GM19351 (cell line): ENCODE measurements at regions not wholly inside any gene's neighbourhood (a gene's known extent, or its start where the extent isn't known, plus 50 kb on each side); places are given as distances from the start of the nearest gene placed in this dataset.
A peak's percentile ranks its signal among the peaks of the same experiment; 100 is the strongest.
"Not testable (repeated sequence)": the region's sequence is repeated elsewhere in the genome, so short reads cannot be mapped to it uniquely, and the experiment has no call there.

Experiments used
- ATAC-seq: cut with Tn5 transposase; IDR thresholded peaks from one replicate; pipeline ENCODE4 v1.9.1; 2021; ENCODE audit warnings: mild to moderate bottlenecking, moderate library complexity; ENCODE audit not compliant: unreplicated experiment

- ATAC-seq: no peak
These were observed 763.6 kb downstream of the TAF11L14 start for GRCh38 chr5:18397891-18398290.

DNA sequence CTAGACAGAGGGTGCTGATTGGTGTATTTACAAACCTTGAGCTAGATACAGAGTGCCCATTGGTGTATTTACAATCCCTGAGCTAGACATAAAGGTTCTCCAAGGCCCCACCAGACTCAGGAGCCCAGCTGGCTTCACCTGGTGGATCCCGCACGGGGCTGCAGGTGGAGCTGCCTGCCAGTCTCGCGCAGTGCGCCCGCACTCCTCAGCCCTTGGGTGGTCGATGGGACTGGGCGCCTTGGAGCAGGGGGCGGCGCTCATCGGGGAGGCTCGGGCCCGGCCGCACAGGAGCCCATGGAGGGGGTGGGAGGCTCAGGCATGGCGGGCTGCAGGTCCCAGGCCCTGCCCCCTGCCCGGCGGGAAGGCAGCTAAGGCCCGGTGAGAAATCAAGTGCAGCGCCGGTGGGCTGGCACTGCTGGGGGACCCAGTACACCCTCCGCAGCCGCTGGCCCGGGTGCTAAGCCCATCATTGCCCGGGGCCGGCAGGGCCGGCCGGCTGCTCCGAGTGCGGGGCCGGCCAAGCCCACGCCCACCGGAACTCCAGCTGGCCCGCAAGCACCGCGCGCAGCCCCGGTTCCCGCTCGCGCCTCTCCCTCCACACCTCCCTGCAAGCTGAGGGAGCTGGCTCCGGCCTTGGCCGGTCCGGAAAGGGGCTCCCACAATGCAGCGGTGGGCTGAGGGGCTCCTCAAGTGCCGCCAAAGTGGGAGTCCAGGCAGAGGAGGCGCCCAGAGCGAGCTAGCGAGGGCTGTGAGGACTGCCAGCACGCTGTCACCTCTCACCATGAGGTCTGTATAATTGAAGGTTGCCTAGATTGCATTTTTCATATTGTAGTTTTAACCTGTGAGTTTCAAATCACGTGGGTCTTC lies 765.4 kb downstream of the TAF11L14 start:
- ATAC-seq: not testable (repeated sequence)

DNA sequence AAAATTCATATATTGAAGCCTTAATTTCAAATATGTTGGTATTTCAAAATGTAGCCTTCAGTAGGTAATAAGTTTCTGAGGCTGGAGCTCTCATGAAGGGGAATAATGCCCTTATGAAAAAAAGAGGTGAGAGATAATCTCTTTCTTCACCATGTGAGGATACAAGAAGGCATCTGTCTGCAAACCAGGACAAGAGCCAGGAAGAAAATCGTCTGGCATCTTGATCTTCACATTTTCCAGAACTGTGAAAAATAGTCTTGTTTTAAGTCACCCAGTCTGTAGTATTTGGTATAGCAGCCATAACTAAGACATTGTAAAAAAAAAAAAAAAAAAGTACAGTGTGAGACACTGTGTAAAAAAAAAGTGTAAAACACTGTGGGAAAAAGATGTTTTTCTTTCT lies 768.9 kb downstream of the TAF11L14 start:
- no peak for ATAC-seq

DNA sequence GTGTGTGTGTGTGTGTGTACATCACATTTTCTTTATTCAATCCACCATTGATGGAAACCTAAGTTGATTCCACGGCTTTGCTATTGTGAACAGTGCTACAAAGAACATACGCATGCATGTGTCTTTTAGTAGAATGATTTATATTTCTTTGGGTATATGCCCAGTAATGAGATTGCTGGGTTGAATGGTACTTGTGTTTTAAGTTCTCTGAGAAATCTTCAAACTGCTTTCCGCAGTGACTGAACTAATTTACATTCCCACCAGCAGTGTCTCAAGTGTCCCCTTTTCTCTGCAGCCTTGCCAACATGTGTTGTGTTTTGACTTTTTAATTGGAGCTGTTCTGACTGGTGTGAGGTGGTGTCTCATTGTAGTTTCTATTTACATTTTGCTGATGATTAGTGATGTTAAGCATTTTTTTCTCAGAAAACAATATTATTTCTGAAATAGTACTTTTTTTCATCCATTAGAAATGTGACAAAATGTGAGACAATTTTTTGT lies 769.7 kb downstream of the TAF11L14 start:
- ATAC-seq: no peak

DNA sequence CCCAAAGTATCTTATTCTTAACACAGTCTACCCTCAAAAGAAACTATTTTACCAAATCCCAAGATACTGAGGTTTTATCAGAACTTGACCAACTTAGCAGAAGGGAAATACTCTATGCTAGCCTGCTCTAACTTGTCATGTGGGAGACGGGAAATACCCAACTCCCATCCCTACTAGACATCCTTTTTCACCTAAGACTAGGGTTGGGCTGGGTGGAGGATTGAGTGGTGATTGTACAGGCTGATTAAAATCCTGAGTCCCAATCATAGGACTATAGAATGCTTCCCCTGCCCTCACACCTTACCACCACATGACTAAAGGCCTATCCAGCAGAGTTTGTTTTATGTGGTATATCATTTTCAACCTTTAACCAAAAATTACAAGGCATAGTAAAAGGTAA lies 786.5 kb downstream of the TAF11L14 start:
- ATAC-seq: no peak

- no peak for ATAC-seq
These were observed 799.1 kb downstream of the TAF11L14 start for GRCh38 chr5:18433336-18433735.

DNA sequence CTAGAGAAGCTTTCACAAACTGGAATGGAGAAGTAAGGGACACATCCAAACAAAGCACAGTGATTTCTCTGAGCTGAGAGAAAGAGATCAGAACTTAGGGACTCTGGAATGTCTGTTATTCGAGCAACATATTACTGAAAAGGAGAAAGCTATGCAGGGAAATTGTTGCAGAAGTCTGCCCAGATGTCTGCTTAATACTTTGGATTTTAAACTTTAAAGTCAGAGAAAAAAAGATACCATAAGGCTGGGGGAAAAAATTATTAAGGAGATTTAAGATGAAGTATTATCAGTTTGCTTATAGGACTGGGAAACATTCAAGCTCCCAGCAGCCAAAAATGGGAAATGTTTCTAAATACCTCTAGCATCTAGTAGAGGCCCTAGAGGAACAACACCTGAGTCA lies 803.9 kb downstream of the TAF11L14 start:
- ATAC-seq: no peak

DNA sequence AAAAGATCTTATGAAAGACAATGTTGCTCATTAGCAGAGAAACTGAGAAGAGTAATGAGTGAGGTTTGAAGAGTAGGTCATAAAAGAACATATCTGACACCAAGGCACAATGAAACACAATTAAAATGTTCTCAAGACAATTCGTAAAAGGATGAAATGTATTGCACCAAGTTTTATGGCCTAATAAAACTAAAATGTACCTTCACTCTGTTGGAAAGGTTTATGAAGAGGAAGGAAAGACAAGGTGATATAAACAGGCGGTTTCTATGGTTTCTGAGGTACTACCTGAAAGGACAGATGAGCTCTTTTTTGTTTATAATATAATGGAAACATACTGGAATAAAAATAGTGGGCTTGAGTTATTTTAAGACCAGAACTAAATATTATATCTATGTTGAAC lies 821.3 kb downstream of the TAF11L14 start:
- no peak for ATAC-seq

GRCh38 chr5:18457255-18457654 lies 823.0 kb downstream of the TAF11L14 start:
- no peak for ATAC-seq

DNA sequence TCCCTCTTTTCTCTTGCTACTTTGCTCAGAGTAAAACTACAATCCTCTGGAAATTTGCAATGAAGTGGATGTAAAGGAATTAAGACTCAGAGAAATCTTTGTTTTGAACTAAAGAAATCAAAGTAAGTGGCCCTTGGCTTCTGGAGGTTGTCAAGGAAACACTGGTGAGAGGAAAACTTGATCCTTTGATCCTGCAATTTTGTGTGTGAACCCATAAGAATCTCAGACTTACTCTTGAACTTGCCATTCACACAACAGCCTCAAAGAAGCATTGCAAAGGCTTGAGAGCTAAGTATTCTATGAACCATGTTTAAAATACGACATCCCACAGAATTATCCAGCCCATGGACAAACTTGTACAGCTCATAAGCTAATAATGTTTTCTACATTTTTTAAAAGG lies 827.5 kb downstream of the TAF11L14 start:
- ATAC-seq: no peak

GRCh38 chr5:18465833-18466681 lies 831.8 kb downstream of the TAF11L14 start:
- ATAC-seq: peak; percentile 92

- ATAC-seq: no peak
These were observed 832.5 kb downstream of the TAF11L14 start for GRCh38 chr5:18466731-18467130.

GRCh38 chr5:18471791-18472190 lies 837.5 kb downstream of the TAF11L14 start:
- not testable (repeated sequence) for ATAC-seq

- no peak for ATAC-seq
These were observed 849.2 kb downstream of the TAF11L14 start for GRCh38 chr5:18483451-18483850.

DNA sequence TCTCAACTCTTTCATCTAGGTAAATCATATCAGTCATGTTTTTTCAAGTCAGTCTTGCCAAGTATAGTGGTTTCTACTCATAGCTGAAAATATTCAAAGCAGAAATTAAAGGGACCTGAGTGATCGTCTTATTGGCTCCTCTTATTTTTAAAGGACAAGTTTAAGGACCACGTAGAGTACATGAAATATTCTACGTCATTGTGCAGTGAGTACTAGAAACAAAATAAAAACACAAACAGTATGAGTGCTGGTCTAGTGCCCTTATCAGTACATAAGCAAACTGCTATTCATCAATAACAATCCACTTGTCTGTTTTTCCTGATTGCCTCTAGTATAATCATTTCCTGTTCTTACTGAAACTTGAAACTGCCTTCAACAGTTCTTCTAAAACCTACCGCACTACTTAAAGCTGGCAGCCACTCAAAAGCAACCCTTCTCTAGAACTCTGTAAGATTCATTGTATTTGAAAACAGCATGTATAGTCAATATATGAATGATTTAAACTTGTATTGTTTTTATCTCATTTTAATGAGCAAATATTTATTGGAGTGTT lies 853.7 kb downstream of the TAF11L14 start:
- ATAC-seq: no peak

DNA sequence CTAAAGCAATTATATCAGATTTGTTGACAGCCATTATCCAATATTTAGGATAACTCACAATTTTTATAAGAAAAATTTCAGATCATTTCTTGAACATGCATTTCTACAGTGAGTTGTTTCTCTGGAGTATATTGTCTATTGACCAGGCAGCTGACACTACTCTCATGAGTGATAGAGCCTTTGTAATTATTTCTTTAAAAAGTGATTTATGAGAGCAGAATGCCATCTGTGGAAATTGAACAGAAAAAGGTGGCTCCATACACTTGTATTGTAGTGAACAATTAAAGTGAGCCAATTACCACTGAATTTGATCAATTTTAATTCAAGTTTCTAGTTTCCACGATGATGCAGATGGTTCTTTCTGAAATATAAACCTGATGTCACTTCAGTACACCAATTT lies 855.4 kb downstream of the TAF11L14 start:
- ATAC-seq: no peak

- no peak for ATAC-seq
These were observed 857.1 kb downstream of the TAF11L14 start for GRCh38 chr5:18491349-18491748.

DNA sequence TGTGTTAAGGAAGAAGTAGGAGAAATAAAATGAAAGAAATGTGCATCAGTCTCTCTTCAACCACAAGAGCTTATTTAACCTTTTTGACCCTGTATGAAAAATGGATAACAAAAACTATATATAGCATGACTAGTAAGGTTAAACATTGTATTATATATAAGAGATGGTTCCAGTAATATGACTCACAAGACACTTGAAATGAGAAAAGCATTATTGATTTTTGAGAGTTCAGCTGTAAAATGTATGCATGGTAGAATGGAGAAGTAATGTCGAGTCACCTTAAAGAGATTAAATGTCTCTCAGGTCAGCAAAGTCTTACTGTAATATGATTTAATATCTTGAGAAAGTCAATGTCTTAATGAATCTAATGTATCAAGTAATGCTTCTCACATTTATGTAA lies 860.9 kb downstream of the TAF11L14 start:
- ATAC-seq: no peak

DNA sequence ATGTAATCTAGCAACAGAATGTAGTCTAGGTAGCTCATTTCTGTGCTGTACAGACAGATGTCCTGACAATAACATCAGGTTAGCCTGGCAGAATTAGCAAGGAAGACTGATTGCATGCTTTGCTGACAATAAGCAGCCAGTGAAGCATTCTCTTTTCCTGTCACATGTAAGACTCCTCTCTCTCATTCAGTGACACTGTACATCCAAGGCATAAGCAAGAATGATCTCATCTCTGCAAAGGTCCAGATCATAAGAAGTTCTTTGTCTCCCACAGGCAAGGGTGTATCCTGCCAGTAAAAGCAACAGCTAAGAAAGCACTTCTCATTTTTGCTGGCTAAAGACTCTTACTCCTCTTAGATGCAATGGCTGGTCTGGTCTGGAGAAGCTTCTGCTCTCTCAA lies 861.8 kb downstream of the TAF11L14 start:
- no peak for ATAC-seq

DNA sequence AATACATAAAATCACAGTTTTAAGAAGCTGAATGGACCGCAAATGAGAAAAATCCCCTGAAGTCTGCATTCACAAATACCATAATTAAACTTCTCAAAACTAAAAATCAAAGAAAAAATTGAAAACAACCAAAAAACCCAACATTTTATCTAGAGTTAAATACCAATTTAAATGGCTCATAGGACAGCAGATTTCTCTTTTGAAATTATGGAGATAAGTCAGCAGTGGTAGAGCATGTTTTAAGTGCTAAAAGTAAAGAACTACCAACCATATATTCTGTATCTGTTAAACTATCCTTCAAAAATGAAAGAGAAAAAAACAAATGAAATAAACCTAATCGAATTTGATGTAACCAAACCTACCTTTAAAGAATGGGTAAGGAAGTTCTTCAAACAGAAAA lies 862.8 kb downstream of the TAF11L14 start:
- ATAC-seq: no peak

GRCh38 chr5:18503797-18504328 lies 869.6 kb downstream of the TAF11L14 start:
- no peak for ATAC-seq
